HG02938 (cell line): ENCODE measurements at regions not wholly inside any gene's neighbourhood (a gene's known extent, or its start where the extent isn't known, plus 50 kb on each side); places are given as distances from the start of the nearest gene placed in this dataset.
A peak's percentile ranks its signal among the peaks of the same experiment; 100 is the strongest.

ENCODE experiments used
- ATAC-seq: cut with Tn5 transposase; IDR thresholded peaks from one replicate; pipeline ENCODE4 v1.9.1; 2021; ENCODE audit warnings: mild to moderate bottlenecking, moderate library complexity; ENCODE audit not compliant: unreplicated experiment

DNA sequence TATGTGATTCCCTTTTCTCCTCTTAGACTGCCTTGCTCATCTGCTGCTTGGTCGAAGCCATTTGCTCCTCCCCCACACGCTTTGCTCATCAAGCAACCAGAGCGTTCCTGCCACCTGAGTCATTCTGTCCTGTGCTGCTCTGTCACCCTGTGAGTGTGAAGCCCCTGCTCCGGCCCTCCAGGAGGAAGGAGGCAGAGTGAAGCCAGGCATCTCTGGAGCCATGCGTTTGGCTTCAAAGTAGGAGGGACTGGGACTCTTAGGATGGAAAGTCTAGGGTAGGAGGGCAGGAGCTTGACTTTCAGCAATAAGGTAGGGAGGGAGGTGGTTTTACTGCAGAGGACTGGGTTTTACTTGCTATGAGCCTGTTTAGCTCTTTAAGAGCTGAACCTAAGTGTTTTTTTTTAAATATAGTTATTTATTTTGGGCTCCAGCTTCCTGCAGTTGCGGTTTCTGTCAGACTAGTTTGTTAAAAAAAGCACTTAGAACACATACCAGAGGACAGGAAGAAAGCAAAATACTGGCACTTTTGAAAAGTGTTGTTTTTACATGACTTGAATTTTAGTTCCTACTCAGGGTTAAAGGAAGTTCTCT lies 63.6 kb downstream of the SPINK2 start:
- peak; percentile 91 for ATAC-seq

DNA sequence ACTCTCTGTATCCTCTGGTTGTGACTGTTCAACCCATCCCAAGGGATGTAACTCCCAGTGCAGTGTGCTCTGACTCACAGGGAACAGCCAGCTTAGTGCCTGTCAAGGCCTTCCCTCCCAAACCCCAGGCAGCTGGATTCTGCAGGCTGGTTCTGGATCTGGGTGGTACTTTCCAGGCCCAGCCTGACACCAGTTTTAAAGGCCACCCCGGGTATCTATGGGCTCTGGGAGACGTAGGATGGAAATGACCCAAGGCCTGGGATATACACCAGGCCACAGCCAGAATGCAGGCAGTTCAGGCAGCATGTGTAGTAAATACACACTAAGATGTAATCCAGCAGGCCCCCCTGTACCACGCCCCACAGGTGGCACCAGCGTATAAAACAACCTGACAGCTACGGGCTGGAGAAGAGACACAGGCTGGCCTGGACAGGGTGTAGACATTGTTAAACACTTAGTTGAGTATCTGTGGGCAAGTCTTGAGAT lies 64.2 kb downstream of the SPINK2 start:
- peak; percentile 36 for ATAC-seq

DNA sequence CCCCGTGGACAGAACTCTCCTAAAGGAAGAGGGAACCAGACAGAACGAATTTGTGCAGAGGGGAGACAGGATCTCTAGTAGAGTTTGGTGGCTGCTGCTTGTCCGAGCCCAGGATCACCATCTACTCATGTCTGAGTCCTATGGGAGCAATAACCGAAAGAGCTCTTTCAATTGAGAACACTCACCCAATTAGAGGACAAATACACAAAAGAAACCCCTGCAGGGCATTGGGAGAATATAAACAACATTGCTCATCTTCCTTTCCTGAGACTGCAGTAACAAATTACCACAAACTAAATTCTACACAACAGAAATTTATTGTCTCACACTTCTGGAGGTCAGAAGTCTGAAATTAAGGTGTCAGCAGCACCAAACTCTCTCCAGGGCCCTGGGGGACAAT lies 65.6 kb downstream of the SPINK2 start:
- ATAC-seq: no peak

DNA sequence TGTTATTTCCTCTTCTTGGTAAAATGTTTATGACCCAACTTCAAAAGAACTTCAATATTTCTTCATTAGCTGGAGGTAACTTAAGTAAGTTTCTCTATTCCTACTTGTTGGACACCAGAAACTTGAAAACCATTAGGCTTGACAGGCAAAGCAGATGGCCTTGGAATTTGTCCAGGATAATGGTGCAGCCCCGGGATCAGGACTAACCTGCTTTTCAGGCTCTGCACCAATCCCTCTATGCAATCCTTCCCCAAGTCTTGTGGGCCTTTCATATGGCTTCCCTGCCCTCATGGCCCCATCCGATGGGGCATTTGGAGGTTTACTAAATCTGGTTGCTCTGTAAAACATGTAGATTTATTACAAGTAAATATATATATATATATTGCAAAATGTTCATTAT lies 68.5 kb downstream of the SPINK2 start:
- ATAC-seq: no peak

DNA sequence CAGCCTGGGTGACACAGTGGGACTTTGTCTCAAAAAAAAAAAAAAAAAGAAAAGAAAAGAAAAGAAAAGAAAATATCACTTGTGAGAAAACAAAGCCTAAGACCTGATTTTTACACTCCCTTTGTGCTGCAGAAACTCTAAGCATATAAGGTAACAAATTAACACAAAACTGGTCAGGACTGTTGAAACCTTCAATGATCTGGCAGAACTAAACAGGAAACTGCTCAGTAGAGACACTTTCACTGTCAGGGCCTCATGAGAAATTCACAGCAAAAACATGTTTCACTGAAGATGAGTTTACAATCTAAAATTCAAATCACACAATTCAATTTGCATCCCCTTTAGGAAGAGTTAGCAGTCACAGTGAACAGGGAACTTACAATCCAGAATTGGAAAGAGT lies 69.1 kb upstream of the HOPX start:
- no peak for ATAC-seq

DNA sequence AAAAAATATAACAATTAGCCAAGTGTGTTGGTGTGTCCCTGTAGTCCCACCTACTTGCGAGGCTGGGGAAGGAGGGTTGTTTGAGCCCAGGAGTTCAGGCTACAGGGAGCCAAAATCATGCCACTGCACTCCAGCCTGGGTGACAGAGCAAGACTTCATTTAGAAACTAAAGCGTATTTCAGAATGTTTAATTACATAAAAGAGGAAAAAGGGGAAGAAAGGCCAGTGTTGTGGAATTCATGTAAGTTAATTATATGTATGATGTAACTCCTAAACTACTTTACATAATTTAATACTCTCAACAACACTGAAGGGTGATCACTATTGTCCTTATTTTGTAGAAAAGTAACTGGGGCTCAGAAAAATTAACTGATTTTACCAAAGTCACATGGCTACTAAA lies 67.2 kb upstream of the HOPX start:
- ATAC-seq: no peak

DNA sequence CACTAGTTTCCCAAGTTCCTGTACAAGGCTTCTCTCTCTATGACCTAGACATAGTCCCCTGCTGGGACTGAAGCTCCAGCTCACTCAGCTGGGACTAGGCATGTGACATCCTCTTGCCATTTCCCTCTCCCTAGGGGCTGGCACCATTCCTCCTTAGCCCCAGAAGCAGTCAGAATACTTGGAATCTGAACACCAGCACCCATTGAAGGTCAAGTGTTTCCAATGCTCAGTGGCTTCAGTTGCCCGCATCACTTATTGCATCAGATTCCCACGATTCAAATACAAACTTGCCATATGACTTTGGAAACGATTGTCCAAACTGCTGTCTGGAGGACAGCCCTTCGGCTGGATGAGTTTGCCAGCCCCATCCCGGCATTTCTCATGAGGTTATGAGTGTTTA lies 65.5 kb upstream of the HOPX start:
- no peak for ATAC-seq

DNA sequence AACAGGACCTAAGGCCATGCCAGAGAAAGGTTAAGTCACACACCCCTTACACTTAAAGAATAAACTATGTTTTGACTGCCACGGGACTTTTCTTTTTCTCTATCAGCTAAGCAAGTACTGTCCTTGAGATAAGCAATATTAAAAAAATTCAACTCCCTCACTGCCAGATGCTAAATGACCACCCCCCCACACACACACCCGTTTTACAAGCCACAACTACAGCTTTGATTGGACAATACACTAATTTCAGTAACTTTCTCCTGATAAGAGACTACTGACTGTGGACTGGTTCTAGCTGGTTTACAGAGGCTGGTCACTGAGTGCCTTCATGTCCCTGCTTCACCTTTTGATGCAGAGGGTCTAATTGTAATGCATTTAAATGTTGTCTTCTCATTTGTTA lies 63.9 kb upstream of the HOPX start:
- ATAC-seq: no peak

DNA sequence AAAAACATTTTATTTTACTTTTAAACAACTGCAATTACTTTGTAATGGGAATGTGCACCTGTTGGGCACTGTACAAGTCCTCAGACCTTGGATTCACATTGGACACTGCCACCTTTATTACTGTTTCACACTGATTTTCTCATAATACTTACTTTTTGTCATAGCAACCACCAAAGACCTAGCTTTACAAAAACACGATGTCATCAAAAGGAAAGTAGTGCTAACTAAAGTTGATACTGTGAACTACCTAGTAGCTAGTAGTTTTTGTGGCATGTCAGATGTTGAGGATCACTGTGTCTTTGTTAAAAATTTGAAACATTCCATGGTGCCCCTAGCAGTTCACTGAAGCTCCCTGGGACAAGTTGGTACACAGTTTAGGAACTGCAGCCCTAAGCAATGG lies 62.9 kb upstream of the HOPX start:
- no peak for ATAC-seq

DNA sequence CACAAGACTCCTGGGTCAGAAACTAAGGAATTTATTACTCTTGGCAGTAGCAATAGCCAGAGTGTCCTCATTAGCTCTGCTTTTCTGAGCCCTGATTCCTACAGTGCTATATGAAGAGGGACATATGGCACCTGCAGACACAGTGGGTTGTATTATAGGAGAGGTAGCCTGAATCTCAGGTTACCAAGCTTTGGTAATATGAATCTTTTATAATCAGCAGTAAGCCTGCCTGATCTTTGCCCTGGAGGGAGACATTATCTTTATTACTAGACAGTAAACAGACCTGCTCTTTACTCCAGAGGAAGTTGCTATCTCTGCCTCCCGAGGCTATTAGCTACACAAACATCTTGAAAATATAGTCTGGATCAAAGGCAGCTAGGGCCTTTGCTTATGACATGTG lies 62.5 kb upstream of the HOPX start:
- no peak for ATAC-seq

DNA sequence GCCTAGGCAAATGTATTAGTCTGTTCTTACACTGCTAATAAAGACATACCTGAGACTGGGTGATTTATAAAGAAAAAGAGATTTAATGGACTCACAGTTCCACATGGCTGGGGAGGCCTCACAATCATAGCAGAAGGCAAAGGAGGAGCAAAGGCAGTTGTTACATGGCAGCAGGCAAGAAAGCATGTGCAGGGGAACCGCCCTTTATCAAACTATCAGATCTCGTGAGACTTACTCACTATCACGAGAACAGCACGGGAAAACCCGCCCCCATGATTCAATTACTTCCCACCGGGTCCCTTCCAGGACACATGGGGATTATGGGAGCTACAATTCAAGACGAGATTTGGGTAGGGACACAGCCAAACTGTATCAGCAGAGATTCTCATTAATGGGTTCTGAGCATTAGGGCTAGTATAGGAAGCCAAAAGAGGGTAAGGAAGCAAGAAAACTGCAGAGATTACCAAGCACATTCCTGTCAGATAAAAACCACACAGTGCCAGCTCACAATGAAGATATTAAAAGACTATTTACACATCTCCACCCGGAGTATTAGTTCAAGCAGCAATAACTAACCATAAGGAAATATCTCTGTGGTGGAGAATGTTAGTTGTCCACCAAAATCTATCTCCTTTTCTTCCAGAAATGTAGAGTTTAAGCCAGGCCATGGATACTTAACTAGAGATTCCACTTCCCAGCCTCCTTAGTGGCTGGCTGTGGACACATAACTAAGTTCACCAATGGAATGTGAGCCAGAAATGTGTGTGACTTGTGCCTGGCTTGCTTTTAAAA lies 61.2 kb upstream of the HOPX start:
- no peak for ATAC-seq

DNA sequence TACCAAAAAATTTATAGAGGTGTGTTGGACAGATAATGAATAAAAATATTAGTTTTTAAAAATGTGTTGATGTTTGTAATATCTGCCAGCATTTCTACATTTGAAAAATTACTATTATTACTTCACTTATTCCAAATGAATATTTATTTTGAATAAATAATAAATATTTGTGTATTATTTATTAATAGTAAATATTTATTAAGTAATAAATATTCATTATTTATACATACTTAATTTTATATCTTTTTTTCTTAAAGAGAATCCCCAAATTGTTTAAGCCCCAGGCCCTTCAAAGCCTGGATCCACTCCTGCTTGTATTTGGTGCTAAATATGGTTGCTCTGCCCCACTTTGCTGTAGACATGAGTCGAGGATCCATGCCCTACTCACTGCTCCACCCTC lies 60.5 kb upstream of the HOPX start:
- no peak for ATAC-seq

DNA sequence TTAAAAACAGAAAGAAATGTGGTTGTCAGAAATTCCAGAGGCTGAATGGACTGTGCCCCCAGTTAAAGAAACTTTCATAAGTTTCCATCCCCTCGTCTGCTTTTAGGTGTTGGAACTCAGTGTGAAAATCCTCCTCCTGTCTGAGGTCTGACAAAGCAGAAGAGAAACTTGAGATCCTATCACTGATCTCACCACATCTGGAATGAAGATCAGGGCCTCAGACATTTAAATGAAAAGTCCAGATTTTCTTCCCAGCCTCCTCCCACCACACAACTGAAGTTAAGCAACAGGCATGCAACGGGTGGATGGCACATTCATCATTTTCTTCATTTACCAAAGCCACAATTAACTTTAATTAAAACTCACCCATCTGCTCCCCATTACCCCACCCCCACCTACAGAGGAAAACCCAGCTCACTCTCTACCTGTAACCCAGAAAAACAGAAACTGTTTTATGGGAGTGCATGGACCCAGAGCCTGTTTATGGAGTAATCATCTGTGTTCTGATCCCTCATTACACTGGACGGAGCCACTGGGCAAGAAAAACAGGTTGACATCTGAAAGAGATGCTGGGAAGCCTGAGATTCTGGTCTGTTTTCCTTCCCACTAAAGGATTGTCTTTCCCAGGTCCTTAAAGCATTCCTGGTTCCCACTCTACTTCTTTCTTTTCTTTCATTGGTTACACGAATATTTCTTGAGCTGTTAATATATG lies 58.1 kb upstream of the HOPX start:
- no peak for ATAC-seq

DNA sequence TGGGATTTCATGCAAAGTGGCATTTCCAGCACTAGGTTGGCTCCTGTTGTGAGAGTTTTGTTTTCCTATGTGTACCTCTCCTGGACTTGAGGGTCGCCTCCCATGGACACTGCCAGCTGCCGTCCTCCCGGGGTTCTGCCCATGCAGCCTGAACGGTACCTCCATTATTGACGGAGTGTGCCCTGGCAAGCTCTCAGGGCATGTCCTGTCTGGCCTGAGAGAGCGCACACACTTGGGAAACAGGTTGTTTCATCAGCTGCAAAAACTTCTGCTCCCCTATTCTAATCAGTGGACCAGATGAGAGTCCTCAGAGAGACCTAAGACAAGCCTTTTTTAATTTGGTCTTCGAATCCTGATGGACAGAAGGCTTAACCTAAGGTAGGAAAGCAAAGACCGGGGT lies 56.6 kb upstream of the HOPX start:
- no peak for ATAC-seq

DNA sequence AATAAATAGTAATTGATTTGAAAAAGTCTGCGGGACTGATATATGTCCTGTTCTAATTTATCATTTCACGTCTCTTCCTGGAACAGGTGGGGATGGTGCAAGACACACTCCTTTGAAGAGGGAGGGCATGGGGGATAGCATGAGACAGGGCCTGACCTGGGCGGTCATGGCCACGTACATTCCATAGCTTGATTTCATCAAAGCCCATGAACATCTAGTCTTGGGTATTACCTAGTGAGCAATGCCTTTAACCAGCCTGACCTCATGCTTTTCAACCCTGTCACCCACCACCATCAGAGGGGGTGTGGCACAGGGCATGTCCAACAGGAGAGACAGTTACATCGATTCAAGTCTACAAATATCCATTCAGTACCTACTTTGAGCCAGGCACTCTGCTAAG lies 52.3 kb upstream of the HOPX start:
- ATAC-seq: no peak

DNA sequence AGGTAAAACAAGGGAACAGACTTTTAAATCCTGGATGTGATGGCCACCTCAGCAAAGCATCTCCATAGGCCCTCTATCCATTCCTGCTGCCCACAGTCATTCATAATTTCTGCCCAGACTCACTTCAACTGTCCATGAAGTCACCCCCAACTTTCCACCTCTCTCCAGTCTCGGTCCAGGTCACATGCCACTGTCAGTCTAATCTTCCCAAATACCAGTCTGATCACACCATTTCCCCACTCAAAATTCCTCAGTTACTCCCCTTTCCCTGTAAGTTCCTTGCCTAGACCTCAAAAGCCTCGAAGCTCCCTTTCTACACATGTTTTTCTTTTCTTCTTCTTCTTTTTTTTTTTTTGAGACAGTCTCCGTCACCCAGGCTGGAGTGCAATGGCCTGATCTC lies 51.2 kb upstream of the HOPX start:
- no peak for ATAC-seq

DNA sequence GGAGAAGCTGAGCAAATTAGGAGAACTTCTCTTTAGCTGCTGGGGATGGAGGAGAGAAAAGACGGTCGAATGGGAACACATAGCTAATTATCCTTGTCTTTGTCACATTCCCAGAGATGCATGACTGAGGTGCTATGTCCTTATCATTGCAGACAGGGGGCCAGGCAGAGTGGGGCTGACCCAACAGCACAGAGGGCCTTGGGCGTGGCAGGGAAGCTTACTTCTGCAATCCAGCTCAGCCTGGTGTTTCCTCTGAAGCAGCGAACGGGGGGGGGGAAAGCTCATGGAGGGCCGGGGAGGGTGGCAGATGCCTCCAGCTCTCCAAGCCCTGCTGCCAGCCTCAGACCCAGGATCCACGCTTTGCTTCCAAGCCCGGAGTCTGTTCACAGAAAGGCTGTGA lies 50.8 kb upstream of the HOPX start:
- no peak for ATAC-seq
